ENCODE measurements at regions not wholly inside any gene's neighbourhood (a gene's known extent, or its start where the extent isn't known, plus 50 kb on each side); places are given as distances from the start of the nearest gene placed in this dataset.

DNA sequence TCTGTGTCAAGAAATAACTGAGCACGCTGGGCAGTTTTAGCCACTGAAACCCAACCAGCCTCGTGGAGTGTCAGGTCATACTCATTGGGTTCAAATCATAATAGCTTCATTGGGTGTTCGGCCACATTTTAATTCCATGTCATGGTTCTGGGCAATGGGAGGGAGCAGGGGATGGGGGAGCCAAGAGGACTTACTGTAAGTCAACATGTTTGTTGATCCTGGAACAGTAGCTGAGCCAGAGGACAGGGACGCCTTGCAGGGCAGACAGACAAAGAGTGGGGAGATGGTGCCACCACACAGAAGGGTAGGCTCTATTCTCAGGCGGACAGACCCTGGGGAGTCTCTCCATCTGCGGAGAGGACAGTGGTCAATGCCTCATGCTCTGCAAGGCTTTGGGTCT lies 161.1 kb downstream of the ZBTB18 start (continued):
- no peak for TF ChIP-seq EZH2 (IDR thresholded peaks at IDR 0.05; ENCODE audit: borderline replicate concordance, control insufficient read depth, low read depth, low read length)
- TF ChIP-seq SP1 (IDR thresholded peaks at IDR 0.05; ENCODE audit: low read depth, low read length), result no peak
- no peak for TF ChIP-seq BRCA1 (IDR thresholded peaks at IDR 0.05; ENCODE audit: low read depth, low read length)

DNA sequence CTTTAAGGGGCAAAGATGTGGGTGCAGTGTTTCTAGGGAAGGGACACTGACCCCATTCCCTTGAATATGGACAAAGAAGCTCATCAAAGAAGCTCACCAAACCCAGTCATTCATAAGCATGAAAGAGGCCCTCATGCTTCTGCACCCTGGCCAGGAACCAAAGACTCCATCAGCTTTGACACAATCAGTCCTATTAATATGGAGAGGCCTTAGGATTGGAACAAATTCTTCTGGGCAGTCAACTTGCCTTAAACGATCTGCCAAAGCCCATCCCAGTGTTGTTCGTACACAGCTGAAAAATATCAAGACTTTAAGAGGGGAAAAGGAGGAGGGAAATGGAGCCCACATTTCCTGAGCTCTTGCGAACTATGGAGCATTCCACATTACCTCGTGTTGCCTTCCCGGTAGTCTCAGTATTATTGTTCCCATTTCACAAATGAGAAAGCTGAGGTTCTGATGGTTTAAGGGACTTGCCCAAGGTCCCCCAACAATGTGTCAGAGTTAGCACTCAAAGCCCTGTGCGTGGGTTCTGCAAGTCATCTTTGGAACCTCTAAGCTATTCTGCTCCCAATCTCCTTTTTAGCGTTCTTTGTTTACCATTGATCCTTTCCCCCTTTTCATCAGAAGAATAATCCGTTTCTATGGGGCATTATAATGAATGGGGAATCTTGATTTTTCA lies 161.9 kb downstream of the ZBTB18 start:
- BruUV-seq (replicated peaks), result no TSS peak
- no peak for ATAC-seq

More for the DNA sequence above, 161.9 kb downstream of the ZBTB18 start:
- intact Hi-C loops (cut with micrococcal nuclease; ENCODE audit: unreplicated experiment) (no loop called here), in situ Hi-C loops (cut with MboI) (no loop called here)
- ChIA-PET CTCF (interaction anchor here (0.9 kb wide), 1 partner anchor 870 kb away, joined by 5 read pairs; no protein-coding TSS in a partner anchor), RAD21 (ENCODE audit: unreplicated experiment) (no interaction called here), POLR2A (no interaction called here), SMC1A (ENCODE audit: uncharacterized antibody, unreplicated experiment) (interaction anchor here (0.5 to 1.1 kb wide), 3 partner anchors 26 to 933 kb away, joined by 3 read pairs; no protein-coding TSS in a partner anchor)
- no peaks in the 10 kb centered on the region; a peak in 1 of 4 replicates for H3K27me3 ChIP-seq (replicated peaks in 1 of 2; ENCODE audit: control insufficient read depth in 2 of 2, insufficient read depth in 2 of 2, low read length in 1 of 2)
- H3K4me2 ChIP-seq (ENCODE audit: control insufficient read depth, insufficient read depth), result no peak overlapping the region
- H2AFZ ChIP-seq (ENCODE audit: control insufficient read depth, low read depth, low read length), result no peak overlapping the region
- no peak overlapping the region for H3K9ac ChIP-seq (ENCODE audit: control insufficient read depth, insufficient read depth, low read length)
- DNase-seq (ENCODE audit: low read depth, low spot score), result no peak
- 11% methylated on average over 8 of the region's 8 CpGs for WGBS (ENCODE audit: insufficient coverage, insufficient replicate concordance, low lambda C conversion rate, missing lambda C conversion rate)
- H3K4me3 ChIP-seq, result no peak overlapping the region
- TF ChIP-seq CBX3 (IDR thresholded peaks at IDR 0.05; ENCODE audit: borderline replicate concordance, low read depth) (no peak), BCL11A (IDR thresholded peaks at IDR 0.05; ENCODE audit: low read depth, low read length) (no peak), SRF (IDR thresholded peaks at IDR 0.05; ENCODE audit: low read depth in 2 of 2, low read length in 2 of 2) (no peak), CHD1 (IDR thresholded peaks at IDR 0.05; ENCODE audit: low read depth, low read length) (no peak), CHD2 (IDR thresholded peaks at IDR 0.05; ENCODE audit: borderline replicate concordance, low read depth, low read length) (no peak), HDAC6 (IDR thresholded peaks at IDR 0.05; ENCODE audit: unreplicated experiment) (no peak), SKIL (IDR thresholded peaks at IDR 0.05; ENCODE audit: low read depth, poor library complexity, severe bottlenecking) (no peak), CBFB (IDR thresholded peaks at IDR 0.05; ENCODE audit: low read depth) (no peak), ZNF24 (IDR thresholded peaks at IDR 0.05) (no peak), IKZF2 (IDR thresholded peaks at IDR 0.05) (no peak), PAX5 (IDR thresholded peaks at IDR 0.05; ENCODE audit: borderline replicate concordance, low read depth, low read length) (no peak), ZNF217 (IDR thresholded peaks at IDR 0.05) (no peak), ATF7 (IDR thresholded peaks at IDR 0.05; ENCODE audit: low read depth) (no peak), ZNF384 (IDR thresholded peaks at IDR 0.05; ENCODE audit: borderline replicate concordance, low read depth, low read length) (no peak), ZZZ3 (IDR thresholded peaks at IDR 0.05; ENCODE audit: control insufficient read depth, insufficient read length, low read depth) (no peak), BRCA1 (IDR thresholded peaks at IDR 0.05; ENCODE audit: low read depth, low read length) (no peak)
- H3K9me3 ChIP-seq (replicated peaks; ENCODE audit: control insufficient read depth, insufficient read depth, low read length), result no peaks in the 10 kb centered on the region
- no peaks in the 10 kb centered on the region for H3K36me3 ChIP-seq (ENCODE audit: control insufficient read depth in 2 of 2, insufficient read depth in 2 of 2, low read length in 1 of 2)
- H3K4me1 ChIP-seq (ENCODE audit: control insufficient read depth, insufficient read depth, low read length), result no peaks in the 10 kb centered on the region
- no peaks in the 10 kb centered on the region for H4K20me1 ChIP-seq (ENCODE audit: control insufficient read depth, insufficient read depth)
- no peak overlapping the region for H3K27ac ChIP-seq (ENCODE audit: control insufficient read depth, insufficient read depth)
- no peaks in the 10 kb centered on the region for H3K79me2 ChIP-seq (ENCODE audit: control insufficient read depth, insufficient read depth, low read length)
- no peak for FAIRE-seq
